H9 (cell line): ENCODE measurements at regions not wholly inside any gene's neighbourhood (a gene's known extent, or its start where the extent isn't known, plus 50 kb on each side); places are given as distances from the start of the nearest gene placed in this dataset.

ENCODE experiments used
- DNase-seq: peaks from one replicate; pipeline ENCODE4 v3.0.0-alpha.2; 2017
- H2AFZ ChIP-seq: one replicate; pipeline ENCODE4 v1.6.1; 2013; ENCODE audit warnings: mild to moderate bottlenecking, low read length, control low read depth, moderate library complexity
- H2AK5ac ChIP-seq: 2 replicates; pipeline ENCODE4 v1.6.1; 2013; ENCODE audit warnings: low read length, control low read depth, mixed read lengths; ENCODE audit not compliant: insufficient read length
- H2BK120ac ChIP-seq: one replicate; pipeline ENCODE4 v1.6.1; 2013; ENCODE audit warnings: low read depth, mild to moderate bottlenecking, low read length, control low read depth, inconsistent platforms; ENCODE audit not compliant: poor library complexity, severe bottlenecking
- H2BK12ac ChIP-seq: 2 replicates; pipeline ENCODE4 v1.6.1; 2013; ENCODE audit warnings: low read length, control low read depth, mixed read lengths, low read depth; ENCODE audit not compliant: insufficient read length
- H2BK15ac ChIP-seq: 2 replicates; pipeline ENCODE4 v1.6.1; 2013; ENCODE audit warnings: low read depth, low read length, control low read depth
- H2BK20ac ChIP-seq: one replicate; pipeline ENCODE4 v1.6.1; 2013; ENCODE audit warnings: low read depth, mild to moderate bottlenecking, low read length, control low read depth, inconsistent platforms; ENCODE audit not compliant: poor library complexity, severe bottlenecking
- H2BK5ac ChIP-seq: 2 replicates; pipeline ENCODE4 v1.6.1; 2013; ENCODE audit warnings: low read length, control low read depth, mixed read lengths; ENCODE audit not compliant: insufficient read length
- H3K14ac ChIP-seq: 2 replicates; pipeline ENCODE4 v1.6.1; 2013; ENCODE audit warnings: low read length, control low read depth; ENCODE audit not compliant: insufficient read depth
- H3K18ac ChIP-seq: 2 replicates; pipeline ENCODE4 v1.6.1; 2013; ENCODE audit warnings: low read depth, mild to moderate bottlenecking, mixed read lengths, low read length, control low read depth; ENCODE audit not compliant: insufficient read length
- H3K23ac ChIP-seq: 2 replicates; pipeline ENCODE4 v1.6.1; 2013; ENCODE audit warnings: low read length, control low read depth, mixed read lengths, low read depth; ENCODE audit not compliant: insufficient read length
- H3K23me2 ChIP-seq: 2 replicates; pipeline ENCODE4 v1.6.1; 2013; ENCODE audit warnings: low read depth, mild to moderate bottlenecking, mixed read lengths, low read length, control low read depth; ENCODE audit not compliant: insufficient read length, poor library complexity, severe bottlenecking
- H3K27ac ChIP-seq: 2 replicates; pipeline ENCODE4 v1.5.1; 2013; ENCODE audit warnings: low read length, control low read depth, mixed read lengths, low read depth; ENCODE audit not compliant: insufficient read length
- H3K27me3 ChIP-seq: 2 replicates; pipeline ENCODE4 v1.6.1; 2013; ENCODE audit warnings: low read length, control low read depth, inconsistent platforms; ENCODE audit not compliant: insufficient read depth
- H3K4ac ChIP-seq: 2 replicates; pipeline ENCODE4 v1.6.1; 2013; ENCODE audit warnings: low read depth, mild to moderate bottlenecking, control low read depth, inconsistent platforms, low read length, moderate library complexity
- H3K4me1 ChIP-seq: 2 replicates; pipeline ENCODE4 v1.6.1; 2013; ENCODE audit warnings: low read length, control low read depth, inconsistent platforms; ENCODE audit not compliant: insufficient read depth
- H3K4me2 ChIP-seq: 2 replicates; pipeline ENCODE4 v1.6.1; 2013; ENCODE audit warnings: low read length, control low read depth, mixed read lengths; ENCODE audit not compliant: insufficient read length, insufficient read depth
- H3K56ac ChIP-seq: 2 replicates; pipeline ENCODE4 v1.6.1; 2013; ENCODE audit warnings: low read depth, mild to moderate bottlenecking, mixed read lengths, low read length, control low read depth; ENCODE audit not compliant: insufficient read length
- H3K79me1 ChIP-seq: 2 replicates; pipeline ENCODE4 v1.6.1; 2013; ENCODE audit warnings: low read depth, mild to moderate bottlenecking, moderate library complexity, low read length, control low read depth, inconsistent platforms; ENCODE audit not compliant: insufficient read depth, poor library complexity, severe bottlenecking
- H3K79me2 ChIP-seq: 2 replicates; pipeline ENCODE4 v1.6.1; 2013; ENCODE audit warnings: low read length, control low read depth, inconsistent platforms; ENCODE audit not compliant: insufficient read depth
- H3K9ac ChIP-seq: 2 replicates; pipeline ENCODE4 v1.6.1; 2013; ENCODE audit warnings: low read length, control low read depth, mixed read lengths; ENCODE audit not compliant: insufficient read length; ENCODE audit errors: extremely low read depth
- H3K9me3 ChIP-seq: one replicate; pipeline ENCODE4 v1.6.1; 2013; ENCODE audit warnings: low read depth, low read length, inconsistent platforms; ENCODE audit not compliant: control insufficient read depth
- H3T11ph ChIP-seq: one replicate; pipeline ENCODE4 v1.6.1; 2013; ENCODE audit warnings: mild to moderate bottlenecking, low read length, control low read depth, inconsistent platforms
- H4K20me1 ChIP-seq: one replicate; pipeline ENCODE4 v1.6.1; 2013; ENCODE audit not compliant: control insufficient read depth, insufficient read length, insufficient read depth
- H4K5ac ChIP-seq: 2 replicates; pipeline ENCODE4 v1.6.1; 2013; ENCODE audit warnings: low read depth, mild to moderate bottlenecking, mixed read lengths, low read length, control low read depth; ENCODE audit not compliant: insufficient read length
- H4K8ac ChIP-seq: replicated peaks from 2 replicates; pipeline ENCODE4 v1.6.1; 2013; ENCODE audit warnings: low read length, control low read depth, mixed read lengths, low read depth; ENCODE audit not compliant: insufficient read length
- H4K91ac ChIP-seq: 2 replicates; pipeline ENCODE4 v1.6.1; 2013; ENCODE audit warnings: low read depth, mild to moderate bottlenecking, moderate library complexity, mixed read lengths, low read length, control low read depth; ENCODE audit not compliant: insufficient read length
- H3K27ac Mint-ChIP-seq, 3 experiments: 2 replicates in 2 of 3; 3 replicates in 1 of 3; pipeline ENCODE4 v1.8.0; 2020 to 2021; ENCODE audit warnings: mixed read lengths in 3 of 3, mild to moderate bottlenecking in 1 of 3, moderate library complexity in 1 of 3
- H3K27me3 Mint-ChIP-seq: 2 replicates; pipeline ENCODE4 v1.8.0; 2021; ENCODE audit warnings: low read depth, mild to moderate bottlenecking, moderate library complexity, mixed read lengths
- H3K36me3 Mint-ChIP-seq, 3 experiments: 2 replicates in 2 of 3; 3 replicates in 1 of 3; pipeline ENCODE4 v1.8.0; 2020 to 2021; ENCODE audit warnings: low read depth in 3 of 3, mixed read lengths in 3 of 3; ENCODE audit not compliant: insufficient read depth in 1 of 3
- H3K4me1 Mint-ChIP-seq, 2 experiments: 2 replicates each; pipeline ENCODE4 v1.8.0; 2020; ENCODE audit warnings: mixed read lengths in 2 of 2
- H3K4me3 Mint-ChIP-seq, 2 experiments: 2 replicates in 1 of 2; 3 replicates in 1 of 2; pipeline ENCODE4 v1.8.0; 2020 to 2021; ENCODE audit warnings: mild to moderate bottlenecking in 2 of 2, mixed read lengths in 2 of 2, moderate library complexity in 1 of 2
- H3K9me3 Mint-ChIP-seq, 2 experiments: 2 replicates in 1 of 2; 3 replicates in 1 of 2; pipeline ENCODE4 v1.8.0; 2020; ENCODE audit warnings: mild to moderate bottlenecking in 2 of 2, mixed read lengths in 2 of 2, moderate library complexity in 1 of 2
- WGBS: extraction: QIAGEN DNeasy Blood & Tissue Kit; methylation state at CpG from one replicate; pipeline ENCODE4 v1.1.7; 2013; ENCODE audit warnings: missing lambda C conversion rate, low lambda C conversion rate, mixed read lengths; ENCODE audit not compliant: insufficient read length; ENCODE audit errors: extremely low coverage; 5-methylcytosine and 5-hydroxymethylcytosine counted together
- TF ChIP-seq, protein P1 (sequence below): fragments of 200-600 bp; sonication (generic); conservative IDR thresholded peaks from 3 replicates; pipeline ENCODE4 v1.8.0; 2021; ENCODE audit warnings: antibody characterized with exemption, mild to moderate bottlenecking

DNA sequence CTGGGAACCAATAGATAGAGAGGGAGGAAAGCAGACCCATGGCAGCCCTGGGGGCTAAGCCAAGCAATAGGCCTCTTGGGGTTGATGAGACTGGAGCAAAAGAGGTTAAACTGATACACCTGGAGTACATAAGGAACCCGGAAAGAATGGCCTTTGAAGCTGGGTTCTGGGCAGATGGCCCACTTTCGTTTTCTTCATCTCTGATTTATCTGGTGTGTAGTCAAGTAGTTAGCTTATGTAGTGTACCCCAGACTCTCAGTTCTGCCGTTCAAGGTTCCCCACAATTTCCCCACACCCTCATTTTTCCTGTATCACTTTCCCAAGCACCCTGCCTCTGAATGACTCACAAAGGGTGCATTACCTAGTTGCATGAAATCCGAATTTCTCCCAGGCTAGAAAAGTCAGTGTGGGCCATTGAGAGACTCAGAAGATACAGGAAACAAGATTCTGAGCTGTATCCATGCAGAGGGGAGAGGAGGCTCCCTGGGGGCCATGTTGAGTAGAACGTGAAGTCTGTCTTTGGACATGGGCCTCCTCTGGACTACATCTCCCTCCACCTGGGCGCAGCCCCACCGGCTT, 235.0 kb downstream of the LOXHD1 start:
- Histone ChIP-seq H3K23ac (no peak overlapping the region), H4K91ac (no peak overlapping the region), H2BK120ac (no peak overlapping the region), H3K9me3 (no peaks in the 10 kb centered on the region), H3K27ac (no peak overlapping the region), H3K27me3 (no peaks in the 10 kb centered on the region), H4K5ac (no peak overlapping the region), H2BK20ac (no peak overlapping the region), H3K79me2 (no peaks in the 10 kb centered on the region), H2BK12ac (no peak overlapping the region), H3K4me2 (no peak overlapping the region), H4K20me1 (no peaks in the 10 kb centered on the region), H3K79me1 (no peaks in the 10 kb centered on the region), H2AFZ (no peak overlapping the region), H3K4me1 (peaks cover 7% of the 10 kb centered on the region; the same call in 1 of the 2 replicates), H3K9ac (no peak overlapping the region), H3K4ac (no peak overlapping the region), H2BK15ac (no peak overlapping the region), H2AK5ac (no peak overlapping the region), H3K23me2 (no peaks in the 10 kb centered on the region), H4K8ac (no peak overlapping the region), H3K18ac (no peak overlapping the region), H3T11ph (no peak overlapping the region), H2BK5ac (no peak overlapping the region), H3K14ac (no peak overlapping the region), H3K56ac (no peak overlapping the region)
- no peak overlapping the region for H3K4me3 Mint-ChIP-seq
- no peak overlapping the region for H3K27ac Mint-ChIP-seq
- TF ChIP-seq, protein P1, sequence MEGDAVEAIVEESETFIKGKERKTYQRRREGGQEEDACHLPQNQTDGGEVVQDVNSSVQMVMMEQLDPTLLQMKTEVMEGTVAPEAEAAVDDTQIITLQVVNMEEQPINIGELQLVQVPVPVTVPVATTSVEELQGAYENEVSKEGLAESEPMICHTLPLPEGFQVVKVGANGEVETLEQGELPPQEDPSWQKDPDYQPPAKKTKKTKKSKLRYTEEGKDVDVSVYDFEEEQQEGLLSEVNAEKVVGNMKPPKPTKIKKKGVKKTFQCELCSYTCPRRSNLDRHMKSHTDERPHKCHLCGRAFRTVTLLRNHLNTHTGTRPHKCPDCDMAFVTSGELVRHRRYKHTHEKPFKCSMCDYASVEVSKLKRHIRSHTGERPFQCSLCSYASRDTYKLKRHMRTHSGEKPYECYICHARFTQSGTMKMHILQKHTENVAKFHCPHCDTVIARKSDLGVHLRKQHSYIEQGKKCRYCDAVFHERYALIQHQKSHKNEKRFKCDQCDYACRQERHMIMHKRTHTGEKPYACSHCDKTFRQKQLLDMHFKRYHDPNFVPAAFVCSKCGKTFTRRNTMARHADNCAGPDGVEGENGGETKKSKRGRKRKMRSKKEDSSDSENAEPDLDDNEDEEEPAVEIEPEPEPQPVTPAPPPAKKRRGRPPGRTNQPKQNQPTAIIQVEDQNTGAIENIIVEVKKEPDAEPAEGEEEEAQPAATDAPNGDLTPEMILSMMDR: no peak
- H3K4me1 Mint-ChIP-seq: peaks cover 39 to 55% of the 10 kb centered on the region in 2 experiments
- WGBS: no CpG with 5 or more reads among the region's 7 CpGs
- H3K9me3 Mint-ChIP-seq: no peaks in the 10 kb centered on the region
- peaks cover 8% of the 10 kb centered on the region for H3K27me3 Mint-ChIP-seq
- no peaks in the 10 kb centered on the region; a peak in 1 of 7 replicates for H3K36me3 Mint-ChIP-seq
- DNase-seq: peak; percentile 2
